T follicular helper cell (primary cell): ENCODE measurements at regions not wholly inside any gene's neighbourhood (a gene's known extent, or its start where the extent isn't known, plus 50 kb on each side); places are given as distances from the start of the nearest gene placed in this dataset.
"Not testable (repeated sequence)": the region's sequence is repeated elsewhere in the genome, so short reads cannot be mapped to it uniquely, and the experiment has no call there.

Experiments used
- DNase-seq: peaks from one replicate; pipeline ENCODE4 v3.0.0-alpha.2; 2020; ENCODE audit warnings: low read depth

GRCh38 chr7:25716421-25716820 lies 435.6 kb upstream of the NFE2L3 start:
- no peak for DNase-seq

- no peak for DNase-seq
Observed at GRCh38 chr7:25718596-25718995, 433.4 kb upstream of the NFE2L3 start.

- no peak for DNase-seq
Observed at GRCh38 chr7:25719190-25719896, 432.7 kb upstream of the NFE2L3 start.

GRCh38 chr7:25720427-25720826 lies 431.6 kb upstream of the NFE2L3 start:
- no peak for DNase-seq

- DNase-seq = no peak
Observed at GRCh38 chr7:25722856-25723255, 429.1 kb upstream of the NFE2L3 start.

GRCh38 chr7:25725451-25725850 lies 426.5 kb upstream of the NFE2L3 start:
- no peak for DNase-seq

GRCh38 chr7:25726170-25726780 lies 425.7 kb upstream of the NFE2L3 start:
- DNase-seq = no peak

- no peak for DNase-seq
Observed at GRCh38 chr7:25726781-25727311, 425.2 kb upstream of the NFE2L3 start.

GRCh38 chr7:25727446-25727845 lies 424.6 kb upstream of the NFE2L3 start:
- DNase-seq = no peak

GRCh38 chr7:25727876-25728275 lies 424.1 kb upstream of the NFE2L3 start:
- DNase-seq = no peak

GRCh38 chr7:25731068-25731845 lies 420.7 kb upstream of the NFE2L3 start:
- DNase-seq = no peak

- no peak for DNase-seq
Observed at GRCh38 chr7:25731846-25732245, 420.2 kb upstream of the NFE2L3 start.

- no peak for DNase-seq
Observed at GRCh38 chr7:25732766-25733217, 419.2 kb upstream of the NFE2L3 start.

GRCh38 chr7:25735674-25736242 lies 416.2 kb upstream of the NFE2L3 start:
- no peak for DNase-seq

GRCh38 chr7:25738528-25738927 lies 413.5 kb upstream of the NFE2L3 start:
- no peak for DNase-seq

- no peak for DNase-seq
Observed at GRCh38 chr7:25739143-25739542, 412.9 kb upstream of the NFE2L3 start.

- no peak for DNase-seq
Observed at GRCh38 chr7:25742316-25742715, 409.7 kb upstream of the NFE2L3 start.

GRCh38 chr7:25743670-25744451 lies 408.1 kb upstream of the NFE2L3 start:
- DNase-seq = not testable (repeated sequence)

GRCh38 chr7:25750744-25751508 lies 401.1 kb upstream of the NFE2L3 start:
- no peak for DNase-seq

GRCh38 chr7:25752154-25752553 lies 399.8 kb upstream of the NFE2L3 start:
- no peak for DNase-seq
